Osteoblast (primary cell): ENCODE measurements at regions not wholly inside any gene's neighbourhood (a gene's known extent, or its start where the extent isn't known, plus 50 kb on each side); places are given as distances from the start of the nearest gene placed in this dataset.

Experiments used
- DNase-seq: peaks from one replicate; pipeline ENCODE4 v3.0.0; 2011; ENCODE audit warnings: low spot score, mixed read lengths; ENCODE audit not compliant: insufficient read length; ENCODE audit errors: missing footprints
- H2AFZ ChIP-seq: 2 replicates; pipeline ENCODE4 v1.6.0; 2011; ENCODE audit warnings: mild to moderate bottlenecking, low read length
- H3K27ac ChIP-seq: 2 replicates; pipeline ENCODE4 v1.5.1; 2011; ENCODE audit warnings: mild to moderate bottlenecking, low read depth, low read length, moderate library complexity
- H3K27me3 ChIP-seq: 2 replicates; pipeline ENCODE4 v1.6.0; 2012; ENCODE audit warnings: mild to moderate bottlenecking, control low read depth, inconsistent platforms, low read length, moderate library complexity; ENCODE audit not compliant: insufficient read depth
- H3K36me3 ChIP-seq: 2 replicates; pipeline ENCODE4 v1.5.1; 2011; ENCODE audit warnings: mild to moderate bottlenecking, low read length, control low read depth, moderate library complexity; ENCODE audit not compliant: insufficient read depth
- H3K4me1 ChIP-seq: 2 replicates; pipeline ENCODE4 v1.5.1; 2011; ENCODE audit warnings: mild to moderate bottlenecking, low read length, control low read depth, moderate library complexity; ENCODE audit not compliant: insufficient read depth
- H3K4me2 ChIP-seq: 2 replicates; pipeline ENCODE4 v1.6.0; 2011; ENCODE audit warnings: mild to moderate bottlenecking, low read length; ENCODE audit not compliant: insufficient read depth
- H3K4me3 ChIP-seq: fragments of 200-600 bp; sonication (generic); 3 replicates; pipeline ENCODE4 v1.5.1; 2012; ENCODE audit warnings: mild to moderate bottlenecking, low read length, inconsistent platforms; ENCODE audit not compliant: insufficient read depth
- H3K79me2 ChIP-seq: 2 replicates; pipeline ENCODE4 v1.6.0; 2012; ENCODE audit warnings: mild to moderate bottlenecking, low read length, control low read depth, inconsistent platforms; ENCODE audit not compliant: insufficient read depth
- H3K9me3 ChIP-seq: 2 replicates; pipeline ENCODE4 v1.5.1; 2011; ENCODE audit warnings: low read depth, low read length, control low read depth
- H4K20me1 ChIP-seq: 2 replicates; pipeline ENCODE4 v1.6.0; 2012; ENCODE audit warnings: mild to moderate bottlenecking, low read length, control low read depth; ENCODE audit not compliant: insufficient read depth
- CTCF ChIP-seq: IDR thresholded peaks from 2 replicates; pipeline ENCODE4 v1.5.1; 2011; ENCODE audit warnings: mild to moderate bottlenecking, low read depth, low read length, moderate library complexity; ENCODE audit errors: extremely low read depth

GRCh38 chr4:158016511-158016910 is 156.3 kb downstream of the GASK1B start:
- H3K36me3 ChIP-seq = no peaks in the 10 kb centered on the region
- H3K4me3 ChIP-seq = no peak overlapping the region
- peak overlapping the region; percentile 75 for H3K27ac ChIP-seq
- no peak for TF ChIP-seq CTCF
- H3K9me3 ChIP-seq = no peaks in the 10 kb centered on the region
- no peaks in the 10 kb centered on the region for H3K79me2 ChIP-seq
- no peak for DNase-seq
- H3K4me2 ChIP-seq = peak overlapping the region; percentile 3
- peaks cover 56% of the 10 kb centered on the region for H3K4me1 ChIP-seq
- H3K27me3 ChIP-seq = no peaks in the 10 kb centered on the region
- H2AFZ ChIP-seq = no peak overlapping the region
- no peaks in the 10 kb centered on the region for H4K20me1 ChIP-seq

- no peaks in the 10 kb centered on the region for H3K27me3 ChIP-seq
- no peak for TF ChIP-seq CTCF
- no peak overlapping the region for H3K4me3 ChIP-seq
- H3K36me3 ChIP-seq = no peaks in the 10 kb centered on the region
- H3K27ac ChIP-seq = peak overlapping the region; percentile 75
- H3K4me1 ChIP-seq = peaks cover 44% of the 10 kb centered on the region
- H3K79me2 ChIP-seq = no peaks in the 10 kb centered on the region
- peak; percentile 73 for DNase-seq
- H3K4me2 ChIP-seq = peak overlapping the region; percentile 61
- H3K9me3 ChIP-seq = no peaks in the 10 kb centered on the region
- H2AFZ ChIP-seq = peak overlapping the region; percentile 13
- no peaks in the 10 kb centered on the region for H4K20me1 ChIP-seq
Measured at GRCh38 chr4:158015241-158015640, 157.6 kb downstream of the GASK1B start.

- Histone ChIP-seq H3K27me3 (no peaks in the 10 kb centered on the region), H3K36me3 (no peaks in the 10 kb centered on the region), H3K4me1 (peaks cover 36% of the 10 kb centered on the region), H2AFZ (no peak overlapping the region), H3K27ac (peak overlapping the region; percentile 60), H4K20me1 (no peaks in the 10 kb centered on the region), H3K4me3 (no peak overlapping the region), H3K4me2 (no peak overlapping the region), H3K79me2 (no peaks in the 10 kb centered on the region), H3K9me3 (no peaks in the 10 kb centered on the region)
- DNase-seq = no peak
- no peak for TF ChIP-seq CTCF
Measured at GRCh38 chr4:158013858-158014257, 159.0 kb downstream of the GASK1B start.

- Histone ChIP-seq H3K9me3 (no peaks in the 10 kb centered on the region), H3K79me2 (no peaks in the 10 kb centered on the region), H2AFZ (no peak overlapping the region), H4K20me1 (no peaks in the 10 kb centered on the region), H3K27ac (no peak overlapping the region), H3K4me1 (peaks cover 19% of the 10 kb centered on the region), H3K36me3 (no peaks in the 10 kb centered on the region), H3K27me3 (no peaks in the 10 kb centered on the region), H3K4me2 (no peak overlapping the region), H3K4me3 (no peak overlapping the region)
- no peak for TF ChIP-seq CTCF
- DNase-seq = no peak
Measured at GRCh38 chr4:158010361-158010760, 162.5 kb downstream of the GASK1B start.
